IPS-20b (cell line): ENCODE measurements at regions not wholly inside any gene's neighbourhood (a gene's known extent, or its start where the extent isn't known, plus 50 kb on each side); places are given as distances from the start of the nearest gene placed in this dataset.

Experiments used
- H3K27ac ChIP-seq: one replicate; pipeline ENCODE4 v1.5.1; 2013; ENCODE audit warnings: low read length
- H3K27me3 ChIP-seq: 2 replicates; pipeline ENCODE4 v1.6.1; 2013; ENCODE audit warnings: mild to moderate bottlenecking, low read length, inconsistent platforms; ENCODE audit not compliant: insufficient read depth
- H3K36me3 ChIP-seq: 2 replicates; pipeline ENCODE4 v1.6.1; 2013; ENCODE audit warnings: low read depth, mild to moderate bottlenecking, inconsistent platforms, low read length, moderate library complexity; ENCODE audit not compliant: insufficient read depth
- H3K4me1 ChIP-seq: 2 replicates; pipeline ENCODE4 v1.6.1; 2013; ENCODE audit warnings: mild to moderate bottlenecking, control low read depth, inconsistent platforms, low read length, moderate library complexity; ENCODE audit not compliant: insufficient read depth
- H3K4me3 ChIP-seq: 2 replicates; pipeline ENCODE4 v1.5.1; 2013; ENCODE audit warnings: mild to moderate bottlenecking, low read length, inconsistent platforms
- H3K9ac ChIP-seq: 2 replicates; pipeline ENCODE4 v1.6.1; 2013; ENCODE audit warnings: low read depth, mild to moderate bottlenecking, inconsistent platforms, low read length, moderate library complexity
- H3K9me3 ChIP-seq: 2 replicates; pipeline ENCODE4 v1.6.1; 2013; ENCODE audit warnings: mild to moderate bottlenecking, low read depth, low read length, inconsistent platforms; ENCODE audit not compliant: insufficient read depth

- H3K4me3 ChIP-seq, result no peak overlapping the region
- no peak overlapping the region for H3K9ac ChIP-seq
- H3K27me3 ChIP-seq, result no peaks in the 10 kb centered on the region
- no peak overlapping the region for H3K27ac ChIP-seq
- H3K4me1 ChIP-seq, result no peaks in the 10 kb centered on the region
- no peaks in the 10 kb centered on the region for H3K9me3 ChIP-seq
- H3K36me3 ChIP-seq, result no peaks in the 10 kb centered on the region
These were observed 238.2 kb downstream of the RBFOX3 start for GRCh38 chr17:79372470-79373238.

DNA sequence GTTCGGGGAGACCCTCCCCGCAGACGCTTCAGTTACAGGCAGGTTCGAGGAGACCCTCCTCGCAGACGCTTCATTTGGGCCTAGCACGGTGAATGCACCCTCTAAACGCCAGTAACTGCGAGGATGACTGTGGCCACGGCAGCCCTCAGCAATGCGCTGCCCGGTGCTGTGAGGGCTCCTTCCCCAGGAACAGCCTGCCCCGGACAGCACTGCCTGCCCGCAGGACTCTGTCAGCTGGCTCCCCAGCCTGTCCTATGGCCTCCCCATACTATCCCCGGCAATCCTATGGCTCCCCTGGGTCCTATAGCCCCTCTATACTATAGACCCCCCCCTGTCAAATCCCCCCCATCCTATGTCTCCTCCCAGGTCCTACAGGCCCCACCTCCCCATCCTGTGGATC, 238.9 kb downstream of the RBFOX3 start:
- H3K27ac ChIP-seq, result no peak overlapping the region
- no peaks in the 10 kb centered on the region for H3K4me1 ChIP-seq
- no peaks in the 10 kb centered on the region for H3K36me3 ChIP-seq
- H3K27me3 ChIP-seq, result no peaks in the 10 kb centered on the region
- H3K9me3 ChIP-seq, result no peaks in the 10 kb centered on the region
- no peak overlapping the region for H3K9ac ChIP-seq
- H3K4me3 ChIP-seq, result no peak overlapping the region

DNA sequence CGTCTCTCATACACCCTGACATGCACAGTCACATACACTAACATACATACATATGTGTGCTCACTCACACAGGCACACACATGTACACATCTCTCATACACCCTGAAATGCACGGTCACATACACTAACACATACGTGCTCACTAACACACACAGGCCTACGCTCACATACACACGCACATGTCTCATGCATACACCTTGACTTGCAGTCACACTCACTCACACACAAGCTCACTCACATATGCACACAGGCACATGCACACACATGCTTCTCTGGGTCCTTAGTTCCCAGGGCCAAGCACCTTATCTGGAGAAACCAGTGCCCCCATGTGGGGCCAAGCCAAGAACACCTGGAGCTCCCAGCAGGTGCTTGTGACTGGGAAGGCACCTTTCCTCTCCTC, 240.3 kb downstream of the RBFOX3 start:
- Histone ChIP-seq H3K9ac (no peak overlapping the region), H3K4me3 (no peak overlapping the region), H3K9me3 (no peaks in the 10 kb centered on the region), H3K36me3 (no peaks in the 10 kb centered on the region), H3K27ac (no peak overlapping the region), H3K27me3 (no peaks in the 10 kb centered on the region), H3K4me1 (no peaks in the 10 kb centered on the region)

GRCh38 chr17:79370126-79370525, 240.7 kb downstream of the RBFOX3 start:
- H3K4me1 ChIP-seq, result no peaks in the 10 kb centered on the region
- no peaks in the 10 kb centered on the region for H3K9me3 ChIP-seq
- H3K36me3 ChIP-seq, result no peaks in the 10 kb centered on the region
- no peak overlapping the region for H3K9ac ChIP-seq
- no peak overlapping the region for H3K27ac ChIP-seq
- H3K27me3 ChIP-seq, result no peaks in the 10 kb centered on the region
- H3K4me3 ChIP-seq, result no peak overlapping the region

DNA sequence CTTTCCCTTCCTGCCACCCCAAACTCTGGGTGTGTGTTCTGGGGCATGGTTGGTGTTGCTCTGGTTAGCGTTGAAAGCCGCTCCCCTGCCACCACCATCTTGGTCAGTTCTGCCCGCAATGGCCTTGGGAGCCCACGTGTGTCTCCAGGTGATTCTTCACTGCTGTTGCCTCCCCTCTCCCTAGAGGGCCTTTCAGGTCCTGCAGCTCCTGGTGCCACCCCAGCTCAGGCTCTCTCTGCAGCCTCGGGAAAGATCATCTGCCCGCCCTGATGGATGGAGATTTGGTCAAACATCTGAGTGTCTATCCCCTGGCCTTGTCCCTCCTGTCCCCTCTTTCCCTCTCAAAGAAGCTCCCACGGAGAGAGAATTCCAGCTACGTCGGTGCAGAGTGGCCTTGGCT, 241.3 kb downstream of the RBFOX3 start:
- Histone ChIP-seq H3K27me3 (no peaks in the 10 kb centered on the region), H3K27ac (no peak overlapping the region), H3K9ac (no peak overlapping the region), H3K4me1 (no peaks in the 10 kb centered on the region), H3K36me3 (no peaks in the 10 kb centered on the region), H3K9me3 (no peaks in the 10 kb centered on the region), H3K4me3 (no peak overlapping the region)

GRCh38 chr17:79369001-79369400, 241.8 kb downstream of the RBFOX3 start:
- no peak overlapping the region for H3K27ac ChIP-seq
- no peaks in the 10 kb centered on the region for H3K27me3 ChIP-seq
- H3K36me3 ChIP-seq, result no peaks in the 10 kb centered on the region
- no peaks in the 10 kb centered on the region for H3K9me3 ChIP-seq
- no peak overlapping the region for H3K9ac ChIP-seq
- H3K4me1 ChIP-seq, result no peaks in the 10 kb centered on the region
- H3K4me3 ChIP-seq, result no peak overlapping the region

DNA sequence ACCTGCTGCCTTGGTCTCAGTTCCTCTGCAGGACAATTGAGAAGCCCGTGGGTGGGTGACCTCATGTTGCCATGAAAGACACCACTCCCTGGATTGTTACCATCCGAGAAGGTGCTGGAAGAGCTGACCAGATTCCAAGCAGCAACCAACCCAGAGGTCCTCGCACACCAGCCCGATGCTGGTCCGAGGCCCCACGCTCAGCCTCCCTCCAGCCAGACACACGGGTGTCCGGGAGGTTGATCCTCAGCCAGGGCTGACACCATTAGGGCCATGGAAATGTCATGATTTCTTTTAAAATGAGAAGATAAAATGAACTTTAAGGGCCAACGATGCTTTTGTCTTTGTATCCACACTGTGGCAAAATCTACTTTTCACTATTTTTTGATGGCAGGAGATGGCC, 242.3 kb downstream of the RBFOX3 start:
- no peaks in the 10 kb centered on the region for H3K4me1 ChIP-seq
- no peaks in the 10 kb centered on the region for H3K36me3 ChIP-seq
- H3K4me3 ChIP-seq, result no peak overlapping the region
- no peak overlapping the region for H3K27ac ChIP-seq
- H3K9me3 ChIP-seq, result no peaks in the 10 kb centered on the region
- H3K27me3 ChIP-seq, result no peaks in the 10 kb centered on the region
- H3K9ac ChIP-seq, result no peak overlapping the region

GRCh38 chr17:79366988-79367571, 243.8 kb downstream of the RBFOX3 start:
- no peak overlapping the region for H3K4me3 ChIP-seq
- H3K27me3 ChIP-seq, result peaks cover 4% of the 10 kb centered on the region; the same call in 1 of the 2 replicates
- H3K4me1 ChIP-seq, result no peaks in the 10 kb centered on the region
- no peak overlapping the region for H3K9ac ChIP-seq
- H3K27ac ChIP-seq, result no peak overlapping the region
- no peaks in the 10 kb centered on the region for H3K9me3 ChIP-seq
- H3K36me3 ChIP-seq, result no peaks in the 10 kb centered on the region

DNA sequence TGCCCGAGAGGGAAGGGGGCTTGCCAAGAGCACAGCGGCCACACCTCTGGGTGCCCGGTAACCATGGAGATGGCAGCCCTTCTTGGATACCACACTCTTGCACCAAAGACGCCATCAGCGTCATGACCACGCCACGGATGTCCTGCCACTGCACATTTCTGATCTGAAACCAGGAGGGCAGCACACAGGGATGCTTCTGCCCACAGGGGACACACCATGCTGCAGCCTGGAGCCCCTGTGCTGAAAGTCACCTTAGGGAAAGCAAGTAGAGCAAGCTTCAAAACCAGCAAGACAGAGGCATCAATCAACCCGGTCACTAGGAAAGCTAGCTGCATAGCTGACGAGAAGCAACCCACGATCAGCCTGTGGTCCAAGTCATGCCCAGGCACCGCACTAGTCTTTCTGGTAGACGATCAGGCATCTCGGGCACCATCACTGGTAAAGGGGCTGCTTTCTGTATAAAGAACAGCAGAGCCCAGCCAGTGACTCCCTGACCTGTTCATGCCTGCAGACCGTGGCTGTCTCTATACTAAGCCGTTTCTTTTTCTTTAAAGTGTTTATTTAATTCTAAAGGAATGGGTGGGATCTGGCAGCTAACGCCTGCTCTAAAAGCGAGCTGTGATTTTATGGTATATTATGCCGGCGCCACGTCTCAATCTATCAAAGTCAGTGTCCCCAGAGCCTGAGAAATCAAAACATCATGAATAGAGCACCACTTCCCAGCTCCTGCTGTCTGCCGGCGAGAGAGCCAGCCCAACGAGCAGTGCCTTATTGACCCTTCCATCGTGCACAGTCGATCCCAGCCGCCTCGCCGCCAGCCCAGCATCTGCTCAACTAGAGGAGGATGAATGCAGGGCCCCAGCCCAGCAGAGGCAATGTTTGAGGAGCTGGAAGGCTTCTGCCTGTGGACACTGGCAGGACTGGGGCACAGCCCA, 244.7 kb downstream of the RBFOX3 start:
- H3K4me3 ChIP-seq, result no peak overlapping the region
- H3K9me3 ChIP-seq, result no peaks in the 10 kb centered on the region
- H3K9ac ChIP-seq, result no peak overlapping the region
- peaks cover 4% of the 10 kb centered on the region; the same call in 1 of the 2 replicates for H3K27me3 ChIP-seq
- H3K36me3 ChIP-seq, result no peaks in the 10 kb centered on the region
- H3K27ac ChIP-seq, result no peak overlapping the region
- H3K4me1 ChIP-seq, result no peaks in the 10 kb centered on the region

- H3K36me3 ChIP-seq, result no peaks in the 10 kb centered on the region
- H3K9me3 ChIP-seq, result no peaks in the 10 kb centered on the region
- H3K27ac ChIP-seq, result no peak overlapping the region
- H3K9ac ChIP-seq, result no peak overlapping the region
- H3K4me3 ChIP-seq, result no peak overlapping the region
- H3K27me3 ChIP-seq, result peaks cover 4% of the 10 kb centered on the region; the same call in 1 of the 2 replicates
- no peaks in the 10 kb centered on the region for H3K4me1 ChIP-seq
These were observed 245.5 kb downstream of the RBFOX3 start for GRCh38 chr17:79365351-79365750.

DNA sequence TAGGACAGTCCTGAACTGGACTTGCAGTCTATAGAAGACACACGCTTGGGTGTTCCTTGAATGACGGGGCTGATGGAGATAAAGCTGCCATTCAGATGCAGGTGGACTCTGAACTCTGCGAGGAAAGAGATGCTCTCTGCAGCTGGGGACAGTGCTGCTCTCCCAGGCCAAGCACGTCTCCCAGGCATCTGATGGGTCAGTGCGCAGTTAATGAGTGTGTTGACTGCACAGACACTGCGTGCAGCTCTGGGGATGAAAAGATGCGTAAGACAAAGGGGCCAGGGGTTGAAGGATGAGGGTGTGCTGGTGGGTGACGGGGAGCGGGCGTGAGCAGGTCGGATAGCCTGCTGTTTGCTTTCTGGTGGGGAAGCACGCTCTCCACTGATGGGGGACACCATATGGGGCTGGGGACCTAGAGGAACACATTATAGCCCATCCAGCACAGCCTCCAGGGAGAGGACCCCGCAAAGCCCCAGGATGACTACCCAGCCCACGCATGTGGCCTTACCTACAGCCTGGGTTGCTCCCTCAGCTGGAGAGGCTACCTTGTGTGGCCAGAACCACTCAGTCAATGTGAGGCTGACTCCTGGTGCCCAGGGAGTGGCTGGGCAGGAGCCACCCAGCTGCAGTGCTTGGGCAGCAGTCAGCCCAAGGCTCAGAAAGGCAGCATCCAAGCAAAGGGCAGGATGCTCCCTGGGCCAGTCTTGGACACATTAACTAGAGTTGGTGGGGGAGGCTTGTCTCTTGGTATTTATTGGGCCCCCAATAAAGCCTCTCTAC, 246.3 kb downstream of the RBFOX3 start:
- H3K27me3 ChIP-seq, result peaks cover 4% of the 10 kb centered on the region; the same call in 1 of the 2 replicates
- no peak overlapping the region for H3K9ac ChIP-seq
- no peaks in the 10 kb centered on the region for H3K4me1 ChIP-seq
- H3K4me3 ChIP-seq, result no peak overlapping the region
- H3K36me3 ChIP-seq, result no peaks in the 10 kb centered on the region
- no peak overlapping the region for H3K27ac ChIP-seq
- no peaks in the 10 kb centered on the region for H3K9me3 ChIP-seq
